ENCODE measurements at regions not wholly inside any gene's neighbourhood (a gene's known extent, or its start where the extent isn't known, plus 50 kb on each side); places are given as distances from the start of the nearest gene placed in this dataset.

DNA sequence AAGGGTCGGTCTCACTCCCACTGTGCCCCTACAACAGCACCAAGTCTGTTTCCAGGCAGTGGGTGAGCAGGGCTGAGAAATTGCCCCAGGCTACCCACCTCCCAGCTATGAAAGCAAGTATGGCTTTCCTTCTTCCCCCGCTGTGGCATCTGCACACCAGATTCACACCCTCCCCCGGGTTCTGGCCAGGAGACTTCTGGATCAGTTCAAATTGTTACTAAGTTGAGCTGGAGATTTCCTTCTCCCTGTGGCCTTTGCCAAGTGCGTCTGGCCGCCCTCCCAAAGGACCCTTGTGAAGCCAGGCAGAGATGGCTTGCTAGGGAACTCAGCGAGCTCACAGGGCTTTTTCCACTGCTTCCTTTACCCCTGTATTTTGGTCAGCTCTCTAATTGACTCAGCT lies 555.4 kb downstream of the SH2D4B start:
- Histone ChIP-seq H3K4me3 (ENCODE audit: insufficient read depth, low read length, poor library complexity, severe bottlenecking) (no peak overlapping the region), H3K27ac (ENCODE audit: low read depth, low read length) (no peak overlapping the region), H3K9me3 (ENCODE audit: insufficient read depth, low read length) (no peaks in the 10 kb centered on the region), H3F3A (ENCODE audit: insufficient read depth) (no peaks in the 10 kb centered on the region), H3K36me3 (ENCODE audit: low read length) (no peaks in the 10 kb centered on the region), H3K9ac (ENCODE audit: low read length) (no peak overlapping the region), H3K4me2 (ENCODE audit: low read depth, low read length, poor library complexity, severe bottlenecking) (no peak overlapping the region), H2AFZ (ENCODE audit: low read depth, low read length, severe bottlenecking) (no peak overlapping the region), H4K20me1 (ENCODE audit: low read depth, low read length) (no peaks in the 10 kb centered on the region), H3K9me2 (replicated peaks; ENCODE audit: insufficient read depth, low read length) (no peaks in the 10 kb centered on the region), H3K79me2 (ENCODE audit: insufficient read depth, low read length) (no peaks in the 10 kb centered on the region), H3K27me3 (ENCODE audit: low read length) (no peaks in the 10 kb centered on the region)
- no peak for TF ChIP-seq EZH2phosphoT487 (conservative IDR thresholded peaks at IDR 0.05; ENCODE audit: low read length)
- TF ChIP-seq CTCF (IDR thresholded peaks at IDR 0.05; ENCODE audit: insufficient read depth, low read length, poor library complexity, severe bottlenecking) = no peak

GRCh38 chr10:81095238-81095637 lies 557.5 kb downstream of the SH2D4B start:
- no peaks in the 10 kb centered on the region for H3K27me3 ChIP-seq (ENCODE audit: low read length)
- H3K9me3 ChIP-seq (ENCODE audit: insufficient read depth, low read length) = no peaks in the 10 kb centered on the region
- no peaks in the 10 kb centered on the region for H3F3A ChIP-seq (ENCODE audit: insufficient read depth)
- H3K27ac ChIP-seq (ENCODE audit: low read depth, low read length) = no peak overlapping the region
- no peaks in the 10 kb centered on the region for H4K20me1 ChIP-seq (ENCODE audit: low read depth, low read length)
- H3K4me2 ChIP-seq (ENCODE audit: low read depth, low read length, poor library complexity, severe bottlenecking) = no peak overlapping the region
- TF ChIP-seq EZH2phosphoT487 (conservative IDR thresholded peaks at IDR 0.05; ENCODE audit: low read length) (no peak), CTCF (IDR thresholded peaks at IDR 0.05; ENCODE audit: insufficient read depth, low read length, poor library complexity, severe bottlenecking) (no peak)
- H3K79me2 ChIP-seq (ENCODE audit: insufficient read depth, low read length) = no peaks in the 10 kb centered on the region
- H2AFZ ChIP-seq (ENCODE audit: low read depth, low read length, severe bottlenecking) = no peak overlapping the region
- H3K36me3 ChIP-seq (ENCODE audit: low read length) = no peaks in the 10 kb centered on the region
- no peak overlapping the region for H3K9ac ChIP-seq (ENCODE audit: low read length)
- no peak overlapping the region for H3K4me3 ChIP-seq (ENCODE audit: insufficient read depth, low read length, poor library complexity, severe bottlenecking)
- no peaks in the 10 kb centered on the region for H3K9me2 ChIP-seq (replicated peaks; ENCODE audit: insufficient read depth, low read length)

- no peak overlapping the region for H3K4me3 ChIP-seq (ENCODE audit: insufficient read depth, low read length, poor library complexity, severe bottlenecking)
- no peaks in the 10 kb centered on the region for H4K20me1 ChIP-seq (ENCODE audit: low read depth, low read length)
- H3K27me3 ChIP-seq (ENCODE audit: low read length) = no peaks in the 10 kb centered on the region
- no peaks in the 10 kb centered on the region for H3K9me3 ChIP-seq (ENCODE audit: insufficient read depth, low read length)
- no peak overlapping the region for H3K4me2 ChIP-seq (ENCODE audit: low read depth, low read length, poor library complexity, severe bottlenecking)
- no peaks in the 10 kb centered on the region for H3K9me2 ChIP-seq (replicated peaks; ENCODE audit: insufficient read depth, low read length)
- no peak overlapping the region for H3K9ac ChIP-seq (ENCODE audit: low read length)
- no peaks in the 10 kb centered on the region for H3K79me2 ChIP-seq (ENCODE audit: insufficient read depth, low read length)
- no peaks in the 10 kb centered on the region for H3K36me3 ChIP-seq (ENCODE audit: low read length)
- H3F3A ChIP-seq (ENCODE audit: insufficient read depth) = no peaks in the 10 kb centered on the region
- TF ChIP-seq CTCF (IDR thresholded peaks at IDR 0.05; ENCODE audit: insufficient read depth, low read length, poor library complexity, severe bottlenecking) (no peak), EZH2phosphoT487 (conservative IDR thresholded peaks at IDR 0.05; ENCODE audit: low read length) (no peak)
- no peak overlapping the region for H2AFZ ChIP-seq (ENCODE audit: low read depth, low read length, severe bottlenecking)
- no peak overlapping the region for H3K27ac ChIP-seq (ENCODE audit: low read depth, low read length)
Measured at GRCh38 chr10:81096558-81096957, 558.9 kb downstream of the SH2D4B start.

DNA sequence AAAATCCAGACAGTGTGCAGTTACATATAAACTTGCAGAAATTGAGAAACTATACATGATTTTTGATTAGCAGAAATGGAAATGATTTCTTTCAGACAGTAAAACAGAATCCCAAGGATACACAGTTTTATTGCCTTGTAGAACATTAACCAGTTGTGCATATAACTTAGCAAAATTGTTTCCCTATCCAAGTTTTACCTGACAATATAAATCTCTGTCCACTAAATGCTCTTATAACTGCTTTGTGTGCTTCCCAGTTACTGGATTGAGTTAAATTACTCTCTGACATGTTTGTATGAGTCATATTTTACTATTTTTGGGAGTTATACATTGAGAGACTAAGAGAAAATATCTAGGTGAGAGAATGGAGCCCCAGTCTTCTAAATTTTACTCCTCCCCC lies 563.4 kb downstream of the SH2D4B start:
- no peak overlapping the region for H2AFZ ChIP-seq (ENCODE audit: low read depth, low read length, severe bottlenecking)
- no peaks in the 10 kb centered on the region for H3K36me3 ChIP-seq (ENCODE audit: low read length)
- no peaks in the 10 kb centered on the region for H3K9me2 ChIP-seq (replicated peaks; ENCODE audit: insufficient read depth, low read length)

More for the DNA sequence above, 563.4 kb downstream of the SH2D4B start:
- TF ChIP-seq CTCF (IDR thresholded peaks at IDR 0.05; ENCODE audit: insufficient read depth, low read length, poor library complexity, severe bottlenecking) = no peak
- no peak for TF ChIP-seq EZH2phosphoT487 (conservative IDR thresholded peaks at IDR 0.05; ENCODE audit: low read length)
- Histone ChIP-seq H3K4me2 (ENCODE audit: low read depth, low read length, poor library complexity, severe bottlenecking) (no peak overlapping the region), H3K4me3 (ENCODE audit: insufficient read depth, low read length, poor library complexity, severe bottlenecking) (no peak overlapping the region), H3K9me3 (ENCODE audit: insufficient read depth, low read length) (no peaks in the 10 kb centered on the region), H3K9ac (ENCODE audit: low read length) (no peak overlapping the region), H4K20me1 (ENCODE audit: low read depth, low read length) (no peaks in the 10 kb centered on the region), H3K27ac (ENCODE audit: low read depth, low read length) (no peak overlapping the region), H3K79me2 (ENCODE audit: insufficient read depth, low read length) (no peaks in the 10 kb centered on the region), H3F3A (ENCODE audit: insufficient read depth) (no peaks in the 10 kb centered on the region), H3K27me3 (ENCODE audit: low read length) (no peaks in the 10 kb centered on the region)

Measured in SU-DHL-6 (cell line).